Retinal pigment epithelial cell (primary cell): ENCODE measurements at regions not wholly inside any gene's neighbourhood (a gene's known extent, or its start where the extent isn't known, plus 50 kb on each side); places are given as distances from the start of the nearest gene placed in this dataset.

ENCODE experiments used
- DNase-seq: peaks from one replicate; pipeline ENCODE4 v3.0.0-alpha.2; 2010; ENCODE audit warnings: low read depth
- H3K4me3 ChIP-seq: 2 replicates; pipeline ENCODE4 v1.5.1; 2011; ENCODE audit warnings: mild to moderate bottlenecking, low read length, control low read depth, moderate library complexity
- CTCF ChIP-seq: conservative IDR thresholded peaks from 2 replicates; pipeline ENCODE4 v1.5.1; 2011; ENCODE audit warnings: low read depth, low read length, control low read depth, inconsistent platforms

GRCh38 chr2:195545811-195546210 is 111.2 kb upstream of the SLC39A10 start:
- H3K4me3 ChIP-seq, result no peak overlapping the region
- TF ChIP-seq CTCF, result no peak

GRCh38 chr2:195543902-195544894 is 112.8 kb upstream of the SLC39A10 start:
- no peak for TF ChIP-seq CTCF
- no peak for DNase-seq
- H3K4me3 ChIP-seq, result no peak overlapping the region

More at GRCh38 chr2:195545811-195546210, 111.2 kb upstream of the SLC39A10 start:
- DNase-seq, result no peak

- no peak for TF ChIP-seq CTCF
- no peak for DNase-seq
- no peak overlapping the region for H3K4me3 ChIP-seq
These were observed 114.0 kb upstream of the SLC39A10 start for GRCh38 chr2:195543063-195543462.

- TF ChIP-seq CTCF, result no peak
- no peak overlapping the region for H3K4me3 ChIP-seq
- DNase-seq, result no peak
These were observed 115.0 kb upstream of the SLC39A10 start for GRCh38 chr2:195542067-195542466.

GRCh38 chr2:195538937-195539336 is 118.1 kb upstream of the SLC39A10 start:
- TF ChIP-seq CTCF, result no peak
- no peak for DNase-seq
- no peak overlapping the region for H3K4me3 ChIP-seq

GRCh38 chr2:195537811-195538210 is 119.2 kb upstream of the SLC39A10 start:
- no peak for TF ChIP-seq CTCF
- H3K4me3 ChIP-seq, result no peak overlapping the region
- DNase-seq, result no peak

GRCh38 chr2:195536906-195537305 is 120.1 kb upstream of the SLC39A10 start:
- H3K4me3 ChIP-seq, result no peak overlapping the region
- no peak for TF ChIP-seq CTCF
- no peak for DNase-seq
